GM18505 (cell line): ENCODE measurements at regions not wholly inside any gene's neighbourhood (a gene's known extent, or its start where the extent isn't known, plus 50 kb on each side); places are given as distances from the start of the nearest gene placed in this dataset.

Experiments
- ATAC-seq: cut with Tn5 transposase; IDR thresholded peaks from one replicate; pipeline ENCODE4 v1.9.1; 2021; ENCODE audit not compliant: unreplicated experiment
- POLR2A ChIP-seq: IDR thresholded peaks from 4 replicates; pipeline ENCODE4 v1.6.1; 2011; ENCODE audit warnings: borderline replicate concordance; ENCODE audit not compliant: insufficient read depth, insufficient read length; ENCODE audit errors: extremely low read depth

DNA sequence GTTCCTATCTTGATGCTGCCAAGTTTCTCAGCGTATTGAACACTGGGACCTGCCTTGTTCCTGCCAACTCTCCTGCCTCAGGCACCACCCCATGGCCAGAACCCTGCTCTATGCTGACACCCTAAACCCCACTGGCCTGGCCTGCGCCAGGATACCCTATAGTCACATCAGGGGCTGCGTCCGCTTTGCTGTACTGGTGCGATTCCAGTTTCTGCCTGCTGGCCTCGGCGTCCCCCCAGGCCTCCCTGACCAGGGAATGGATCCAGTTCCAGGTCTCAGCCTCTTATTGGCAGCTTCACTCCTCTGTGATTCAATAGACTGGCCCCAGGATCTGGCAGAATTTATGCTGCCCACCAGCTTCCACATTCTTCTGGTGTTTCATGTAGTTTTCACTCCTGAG, 55.0 kb downstream of the GPR6 start:
- no peak for TF ChIP-seq POLR2A
- ATAC-seq, result no peak

DNA sequence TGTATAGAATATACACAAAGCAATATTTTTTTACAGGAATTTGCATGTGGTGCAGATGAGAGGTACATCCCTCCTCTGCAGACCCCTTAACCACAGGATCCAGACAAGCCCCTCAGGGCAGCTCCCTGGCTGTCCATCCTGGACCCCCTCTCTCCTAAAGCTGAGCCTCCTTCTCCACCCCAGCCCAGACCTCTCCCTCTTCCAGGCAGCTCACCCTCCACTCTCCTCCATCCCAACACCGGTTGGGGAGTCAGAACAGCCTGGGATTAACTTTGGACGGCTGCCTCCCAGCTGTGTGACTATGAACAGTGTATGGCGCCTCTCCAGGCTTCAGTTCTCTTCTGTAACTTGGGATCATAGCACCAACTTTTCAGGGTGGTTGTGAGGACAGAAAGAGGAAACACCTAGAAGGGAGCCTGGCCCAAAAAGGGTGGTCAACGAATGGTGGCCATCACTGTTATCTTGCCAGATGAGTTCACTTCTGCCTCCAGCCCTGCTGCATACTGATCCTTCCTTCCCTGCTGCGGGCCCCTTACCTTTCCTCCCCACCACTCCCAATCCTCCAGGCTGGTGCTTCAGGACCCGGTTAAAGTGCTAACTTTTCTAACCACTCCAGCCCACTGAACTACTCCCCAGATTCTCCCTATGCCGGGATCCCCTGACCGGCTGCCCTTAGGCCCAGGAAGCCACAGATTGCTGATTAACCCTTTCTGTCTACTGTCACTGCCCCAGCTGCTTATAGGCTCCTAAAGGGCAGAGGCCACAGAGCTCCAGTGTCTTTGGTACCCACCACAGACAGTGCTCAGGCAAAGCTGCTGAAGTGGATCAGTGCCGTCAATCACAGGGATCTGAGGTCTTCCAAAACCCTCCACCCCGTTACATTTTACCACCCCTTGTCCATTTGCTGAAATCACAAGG, 55.9 kb downstream of the GPR6 start:
- ATAC-seq, result no peak
- no peak for TF ChIP-seq POLR2A

DNA sequence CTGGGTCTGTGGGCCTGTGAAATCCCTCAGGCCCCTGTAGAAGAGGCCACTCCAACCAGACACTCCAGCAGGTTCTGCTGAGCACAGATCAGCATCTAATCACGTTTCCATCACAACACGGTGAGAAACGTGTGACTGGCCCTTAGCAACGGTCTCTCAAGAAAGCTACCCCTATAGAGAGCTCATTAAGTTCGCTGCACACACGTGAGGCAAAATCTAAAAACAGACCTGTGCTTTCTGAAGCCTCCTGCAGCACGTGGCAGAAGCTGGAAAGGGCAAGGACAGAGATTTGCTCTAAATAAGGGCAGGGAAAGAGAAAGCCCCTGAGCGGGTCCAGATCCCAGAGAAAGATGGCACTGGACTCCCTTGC, 56.5 kb downstream of the GPR6 start:
- ATAC-seq, result no peak
- no peak for TF ChIP-seq POLR2A

DNA sequence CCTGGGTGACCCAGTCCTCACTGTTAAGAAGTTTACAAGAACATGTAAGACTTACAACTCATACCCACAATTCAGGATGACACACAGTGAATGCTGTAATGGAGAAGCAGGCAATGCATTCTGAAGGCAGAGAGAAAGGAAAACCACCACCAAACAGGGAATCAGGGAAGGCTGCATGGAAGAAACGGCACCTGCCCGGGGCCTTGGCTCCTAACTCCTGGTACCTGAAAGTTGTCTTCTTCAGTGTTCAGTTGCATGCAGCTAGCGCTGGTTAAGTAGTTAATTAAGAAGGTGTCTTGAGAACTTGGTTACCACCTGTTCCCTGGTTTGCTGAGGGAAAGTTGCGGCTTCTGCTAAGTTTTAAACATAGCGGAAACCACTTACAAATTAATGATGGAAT, 57.2 kb downstream of the GPR6 start:
- TF ChIP-seq POLR2A, result no peak
- ATAC-seq, result no peak

DNA sequence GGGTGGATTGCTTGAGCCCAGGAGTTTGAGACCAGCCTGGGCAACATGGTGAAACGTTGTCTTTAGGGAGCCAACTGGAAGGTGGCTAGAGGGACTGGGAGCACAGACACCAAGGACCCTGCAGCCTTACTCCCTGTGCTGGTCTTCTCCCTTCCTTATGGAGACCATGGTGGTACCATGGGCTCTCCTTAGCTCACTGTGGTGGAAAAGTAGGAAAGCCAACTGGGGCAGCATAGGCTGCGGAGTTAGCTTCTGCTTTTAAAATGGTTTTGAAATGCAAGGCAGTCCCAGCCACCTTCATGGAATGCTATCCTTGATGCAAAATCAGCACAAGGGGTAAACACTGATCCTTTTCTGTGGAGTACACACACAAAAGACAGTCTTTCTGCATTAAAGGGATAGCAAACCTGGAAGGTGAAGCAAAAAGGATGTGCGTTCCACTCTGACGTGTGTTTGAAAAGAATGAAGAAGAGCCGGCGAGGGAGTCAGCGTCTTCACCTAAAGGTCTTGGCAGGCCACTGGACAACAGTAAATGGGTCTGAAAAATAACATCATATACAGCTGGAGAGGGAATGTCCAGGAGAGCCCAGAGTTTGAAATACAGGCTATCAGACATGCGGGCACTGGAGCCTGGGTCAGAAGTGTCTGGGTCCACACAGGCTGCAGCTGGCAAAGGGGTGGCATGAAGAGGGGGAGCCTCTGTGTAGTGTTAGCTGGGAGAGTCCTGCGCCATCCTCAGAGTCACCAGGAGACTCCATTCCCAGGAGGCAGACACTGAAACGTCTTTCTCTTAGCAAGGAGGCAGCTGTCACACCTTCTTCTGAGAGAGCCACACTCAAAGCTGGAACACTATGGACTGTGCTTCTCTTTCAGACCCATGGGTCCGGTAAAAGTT, 58.5 kb downstream of the GPR6 start:
- no peak for ATAC-seq
- TF ChIP-seq POLR2A, result no peak

DNA sequence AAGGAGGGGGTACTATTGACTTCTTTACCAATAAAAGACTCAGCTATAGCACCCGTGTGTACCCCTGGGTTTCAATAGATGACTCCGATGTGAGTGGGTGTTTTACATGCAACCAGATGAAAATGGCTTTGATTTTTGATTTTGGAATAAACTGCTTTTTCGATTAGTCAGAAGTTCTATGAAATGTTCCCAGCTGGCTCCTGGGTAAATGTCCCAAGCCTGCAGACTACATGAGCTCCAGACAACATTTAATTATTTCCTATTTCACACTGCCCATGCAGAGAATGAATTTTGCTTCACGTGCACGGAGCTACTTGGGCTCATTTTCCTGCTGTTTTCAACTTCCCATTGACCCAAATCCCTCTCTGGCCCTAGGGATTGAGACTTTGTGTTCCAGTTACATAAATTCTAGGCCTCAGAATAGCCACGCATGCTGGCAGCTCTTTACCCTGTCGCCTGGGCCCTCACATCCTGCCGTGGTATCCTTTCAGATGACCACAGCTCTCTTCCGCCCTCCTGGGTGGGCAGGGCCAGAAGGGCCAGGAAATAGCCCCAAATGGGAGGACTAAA, 59.7 kb downstream of the GPR6 start:
- TF ChIP-seq POLR2A, result no peak
- no peak for ATAC-seq

DNA sequence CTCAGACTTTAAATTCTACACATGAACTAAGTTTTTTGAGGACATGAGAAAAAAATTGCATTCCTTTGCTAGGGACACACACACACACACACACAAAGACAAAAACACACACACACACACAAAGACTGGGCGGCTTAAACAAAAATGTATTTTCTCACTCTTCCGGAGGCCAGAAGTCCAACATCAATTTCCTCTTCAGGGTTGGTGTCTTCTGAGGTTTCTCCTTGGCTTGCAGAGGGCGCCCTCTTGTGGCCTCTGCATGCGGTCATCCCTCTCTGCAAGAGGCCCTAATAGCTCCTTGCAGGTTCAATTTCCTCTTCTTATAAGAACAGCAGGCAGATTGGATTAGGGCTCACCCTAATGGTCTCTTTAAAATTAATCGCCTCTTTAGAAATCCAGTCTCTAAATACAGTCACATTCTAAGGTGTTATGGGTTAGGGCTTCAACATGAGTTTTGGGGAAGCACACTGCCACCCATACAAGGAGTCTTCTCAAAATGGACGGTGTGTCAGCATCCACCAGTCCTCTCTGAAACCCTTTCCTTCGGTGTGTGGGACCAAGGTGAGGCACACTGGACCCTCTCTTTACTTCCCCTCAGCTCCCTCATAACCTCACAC, 61.4 kb downstream of the GPR6 start:
- no peak for TF ChIP-seq POLR2A
- peak; percentile 71 for ATAC-seq

DNA sequence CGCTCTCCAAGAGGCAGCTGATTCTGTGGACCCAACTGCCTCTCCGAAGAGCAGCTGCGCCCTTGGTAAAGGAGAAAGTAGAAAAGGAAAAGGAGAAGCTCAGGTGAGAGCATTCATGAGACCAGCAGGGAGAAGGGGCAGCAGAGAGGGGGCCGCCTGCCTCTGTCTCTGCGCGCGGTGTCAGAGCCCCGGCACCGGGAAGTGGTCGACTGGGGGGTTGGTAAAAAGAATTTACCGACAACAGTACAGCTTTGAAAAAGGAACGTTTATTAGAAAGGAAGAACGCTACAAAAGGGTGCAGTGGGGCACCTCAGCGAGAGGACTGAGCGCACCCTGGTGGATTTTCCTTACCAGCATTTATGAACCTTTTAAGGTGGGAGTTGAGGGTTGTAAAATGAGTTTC, 61.9 kb downstream of the GPR6 start:
- no peak for TF ChIP-seq POLR2A
- peak; percentile 49 for ATAC-seq

DNA sequence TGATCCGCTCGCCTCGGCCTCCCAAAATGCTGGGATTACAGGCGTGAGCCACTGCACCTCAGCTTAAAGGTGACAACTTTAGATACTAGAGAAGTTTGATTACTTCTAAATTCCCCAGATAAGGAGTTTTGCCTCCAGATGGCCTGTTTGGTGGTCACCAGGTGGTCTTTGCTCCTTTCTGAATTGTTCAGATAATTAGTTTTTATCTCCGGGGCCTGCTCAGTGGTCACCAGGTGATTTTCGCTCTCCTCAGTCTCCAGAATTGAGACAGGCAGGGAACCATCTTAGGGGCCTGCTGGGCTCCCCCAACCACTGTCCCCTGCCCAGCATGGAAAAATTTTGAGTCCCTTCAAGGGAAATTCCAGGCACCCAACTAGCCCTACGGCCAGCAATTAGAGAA, 62.6 kb downstream of the GPR6 start:
- TF ChIP-seq POLR2A, result no peak
- ATAC-seq, result no peak

DNA sequence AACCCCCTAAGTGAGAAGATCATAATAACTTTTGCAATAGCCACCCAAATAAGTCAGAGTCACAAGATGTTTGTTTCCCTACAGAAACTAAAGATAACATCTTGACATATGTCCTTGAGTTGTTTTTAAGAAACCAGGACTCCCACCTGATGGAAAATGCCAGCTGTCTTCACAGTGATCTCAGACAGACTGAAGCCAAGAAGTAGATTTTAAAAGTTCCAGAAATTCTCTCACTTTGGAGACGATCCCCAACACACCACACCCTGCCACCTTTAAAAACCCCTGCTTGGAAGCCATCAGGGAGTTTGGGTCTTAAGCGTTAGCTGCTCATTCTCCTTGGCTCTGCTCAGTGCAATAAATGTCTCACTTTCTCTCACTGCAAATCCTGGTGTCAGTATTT, 63.0 kb downstream of the GPR6 start:
- no peak for TF ChIP-seq POLR2A
- ATAC-seq, result no peak

DNA sequence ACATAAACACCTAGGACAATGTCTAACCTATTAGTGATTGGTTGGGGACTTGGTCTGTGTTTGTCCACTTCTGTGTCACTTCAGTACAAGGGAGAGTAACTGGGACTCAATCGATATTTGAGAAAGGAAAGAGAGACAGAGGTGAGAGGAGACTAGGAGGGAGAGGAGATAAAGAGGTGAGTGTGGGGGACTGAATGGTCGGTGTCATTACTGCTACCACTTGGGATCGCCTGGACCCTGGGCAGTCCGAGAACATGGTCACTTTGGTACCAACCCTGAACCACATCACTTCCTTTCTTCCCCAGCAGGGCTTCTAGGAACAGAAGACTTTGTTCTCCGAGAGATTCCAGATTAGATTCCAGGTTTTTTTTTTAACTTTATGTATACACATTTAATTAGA, 63.7 kb downstream of the GPR6 start:
- no peak for TF ChIP-seq POLR2A
- ATAC-seq, result no peak

DNA sequence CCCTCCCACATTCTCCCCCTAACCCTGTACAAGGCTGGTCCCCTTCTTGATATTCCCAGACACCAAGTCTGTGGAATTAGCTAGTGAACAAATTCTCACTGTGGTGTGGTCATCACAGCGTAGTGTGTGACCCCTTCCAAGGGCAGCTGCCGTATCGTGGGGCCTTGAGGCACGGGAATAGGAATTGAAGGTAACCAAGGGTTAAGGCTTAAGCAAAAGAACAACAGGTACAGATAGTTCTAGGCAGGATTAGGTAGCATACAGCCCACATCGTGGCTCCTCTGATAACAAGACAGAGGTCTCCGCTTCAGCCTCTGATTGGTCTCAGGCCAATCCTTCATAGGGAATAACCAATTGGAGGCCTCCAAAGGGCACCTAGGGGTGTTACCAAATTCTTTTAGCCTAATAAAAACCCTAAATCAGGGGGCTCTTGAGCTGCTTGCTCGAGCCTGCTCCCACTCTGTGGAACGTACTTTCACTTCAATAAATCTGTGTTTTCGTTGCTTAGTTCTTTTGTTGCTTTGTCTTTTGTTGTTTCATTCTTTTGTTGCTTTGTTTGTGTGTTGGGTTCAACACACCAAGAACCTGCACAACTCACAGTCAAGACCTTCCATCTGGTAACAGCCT, 64.7 kb downstream of the GPR6 start:
- TF ChIP-seq POLR2A, result no peak
- ATAC-seq, result no peak

DNA sequence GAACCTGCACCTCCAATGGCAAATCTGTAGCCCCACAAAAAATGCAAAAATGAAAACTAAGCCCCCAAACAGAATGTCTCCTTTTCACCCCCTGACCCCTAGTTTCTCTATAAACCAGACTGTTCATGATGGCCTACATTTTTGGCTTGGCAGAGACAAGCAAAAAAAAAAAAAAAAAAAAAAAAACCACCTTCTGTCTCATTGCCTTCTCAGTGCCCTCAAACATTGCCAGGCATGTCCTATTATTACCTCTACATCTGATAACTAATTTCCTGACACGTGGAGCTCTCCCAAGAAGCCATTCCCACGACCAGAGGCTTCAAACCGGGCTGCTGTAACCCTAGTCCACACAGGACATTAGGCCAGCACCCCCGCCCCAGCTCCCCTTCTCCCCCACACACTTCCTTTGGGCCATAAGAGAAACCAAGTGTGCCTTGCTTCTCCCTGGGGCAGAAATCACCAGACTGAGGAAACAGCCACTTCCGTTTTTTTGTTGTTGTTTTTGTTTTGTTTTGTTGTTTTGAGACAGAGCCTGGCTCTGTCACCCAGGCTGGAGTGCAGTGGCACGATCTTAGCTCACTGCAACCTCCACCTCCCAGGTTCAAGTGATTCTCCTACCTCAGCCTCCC, 65.4 kb downstream of the GPR6 start:
- ATAC-seq, result no peak

DNA sequence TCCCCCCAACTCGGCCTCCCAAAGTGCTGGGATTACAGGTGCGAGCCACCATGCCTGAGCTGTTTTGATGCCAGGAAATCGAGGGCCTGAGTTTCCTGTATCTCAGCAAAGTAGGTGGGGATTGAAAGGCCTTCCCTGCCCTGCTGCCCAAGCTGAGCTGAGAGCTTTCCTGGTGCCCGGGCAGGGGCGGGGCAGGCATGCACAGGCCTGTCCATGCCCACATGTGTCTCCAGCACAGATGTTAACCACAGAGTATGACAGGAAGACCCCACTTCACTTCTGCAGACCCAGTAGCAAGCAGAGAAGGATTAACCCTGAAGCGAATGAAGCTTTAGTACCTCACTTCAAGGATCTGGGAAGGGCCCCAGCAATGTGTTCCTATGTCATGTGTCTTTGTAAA, 66.0 kb downstream of the GPR6 start:
- TF ChIP-seq POLR2A, result no peak
- ATAC-seq, result no peak

More for the DNA sequence above, 65.4 kb downstream of the GPR6 start:
- TF ChIP-seq POLR2A, result no peak
